Osteoblast (primary cell): ENCODE measurements at regions not wholly inside any gene's neighbourhood (a gene's known extent, or its start where the extent isn't known, plus 50 kb on each side); places are given as distances from the start of the nearest gene placed in this dataset.

Experiments
- DNase-seq: peaks from one replicate; pipeline ENCODE4 v3.0.0; 2011; ENCODE audit warnings: low spot score, mixed read lengths; ENCODE audit not compliant: insufficient read length; ENCODE audit errors: missing footprints
- H2AFZ ChIP-seq: 2 replicates; pipeline ENCODE4 v1.6.0; 2011; ENCODE audit warnings: mild to moderate bottlenecking, low read length
- H3K27ac ChIP-seq: 2 replicates; pipeline ENCODE4 v1.5.1; 2011; ENCODE audit warnings: mild to moderate bottlenecking, low read depth, low read length, moderate library complexity
- H3K27me3 ChIP-seq: 2 replicates; pipeline ENCODE4 v1.6.0; 2012; ENCODE audit warnings: mild to moderate bottlenecking, control low read depth, inconsistent platforms, low read length, moderate library complexity; ENCODE audit not compliant: insufficient read depth
- H3K36me3 ChIP-seq: 2 replicates; pipeline ENCODE4 v1.5.1; 2011; ENCODE audit warnings: mild to moderate bottlenecking, low read length, control low read depth, moderate library complexity; ENCODE audit not compliant: insufficient read depth
- H3K4me1 ChIP-seq: 2 replicates; pipeline ENCODE4 v1.5.1; 2011; ENCODE audit warnings: mild to moderate bottlenecking, low read length, control low read depth, moderate library complexity; ENCODE audit not compliant: insufficient read depth
- H3K4me2 ChIP-seq: 2 replicates; pipeline ENCODE4 v1.6.0; 2011; ENCODE audit warnings: mild to moderate bottlenecking, low read length; ENCODE audit not compliant: insufficient read depth
- H3K4me3 ChIP-seq: fragments of 200-600 bp; sonication (generic); 3 replicates; pipeline ENCODE4 v1.5.1; 2012; ENCODE audit warnings: mild to moderate bottlenecking, low read length, inconsistent platforms; ENCODE audit not compliant: insufficient read depth
- H3K79me2 ChIP-seq: 2 replicates; pipeline ENCODE4 v1.6.0; 2012; ENCODE audit warnings: mild to moderate bottlenecking, low read length, control low read depth, inconsistent platforms; ENCODE audit not compliant: insufficient read depth
- H3K9me3 ChIP-seq: 2 replicates; pipeline ENCODE4 v1.5.1; 2011; ENCODE audit warnings: low read depth, low read length, control low read depth
- H4K20me1 ChIP-seq: 2 replicates; pipeline ENCODE4 v1.6.0; 2012; ENCODE audit warnings: mild to moderate bottlenecking, low read length, control low read depth; ENCODE audit not compliant: insufficient read depth
- TF ChIP-seq, protein P1 (sequence below): IDR thresholded peaks from 2 replicates; pipeline ENCODE4 v1.5.1; 2011; ENCODE audit warnings: mild to moderate bottlenecking, low read depth, low read length, moderate library complexity; ENCODE audit errors: extremely low read depth

DNA sequence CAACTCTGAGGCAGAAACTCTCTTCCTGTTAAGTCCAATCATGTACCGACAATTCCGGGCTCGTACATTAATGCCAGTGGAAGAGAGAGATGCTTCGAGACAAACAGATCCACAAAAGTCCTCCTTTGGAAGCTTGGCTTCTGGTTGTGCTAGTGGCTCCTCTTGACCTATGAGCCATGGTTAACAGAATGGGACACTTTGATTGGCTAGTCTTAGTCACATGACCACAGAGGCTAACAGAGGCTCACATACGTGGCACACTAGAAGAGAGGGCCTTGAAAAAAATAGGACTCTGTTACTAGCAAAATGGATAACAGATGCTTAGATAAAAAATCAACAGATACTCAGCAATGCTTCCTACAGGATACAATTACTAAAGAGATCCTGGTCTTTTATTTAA is 1211.9 kb upstream of the GYPC start:
- TF ChIP-seq, protein P1, sequence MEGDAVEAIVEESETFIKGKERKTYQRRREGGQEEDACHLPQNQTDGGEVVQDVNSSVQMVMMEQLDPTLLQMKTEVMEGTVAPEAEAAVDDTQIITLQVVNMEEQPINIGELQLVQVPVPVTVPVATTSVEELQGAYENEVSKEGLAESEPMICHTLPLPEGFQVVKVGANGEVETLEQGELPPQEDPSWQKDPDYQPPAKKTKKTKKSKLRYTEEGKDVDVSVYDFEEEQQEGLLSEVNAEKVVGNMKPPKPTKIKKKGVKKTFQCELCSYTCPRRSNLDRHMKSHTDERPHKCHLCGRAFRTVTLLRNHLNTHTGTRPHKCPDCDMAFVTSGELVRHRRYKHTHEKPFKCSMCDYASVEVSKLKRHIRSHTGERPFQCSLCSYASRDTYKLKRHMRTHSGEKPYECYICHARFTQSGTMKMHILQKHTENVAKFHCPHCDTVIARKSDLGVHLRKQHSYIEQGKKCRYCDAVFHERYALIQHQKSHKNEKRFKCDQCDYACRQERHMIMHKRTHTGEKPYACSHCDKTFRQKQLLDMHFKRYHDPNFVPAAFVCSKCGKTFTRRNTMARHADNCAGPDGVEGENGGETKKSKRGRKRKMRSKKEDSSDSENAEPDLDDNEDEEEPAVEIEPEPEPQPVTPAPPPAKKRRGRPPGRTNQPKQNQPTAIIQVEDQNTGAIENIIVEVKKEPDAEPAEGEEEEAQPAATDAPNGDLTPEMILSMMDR = no peak
- H3K27me3 ChIP-seq = no peaks in the 10 kb centered on the region
- no peaks in the 10 kb centered on the region for H3K36me3 ChIP-seq
- H3K79me2 ChIP-seq = no peaks in the 10 kb centered on the region
- no peaks in the 10 kb centered on the region for H3K4me1 ChIP-seq
- no peak overlapping the region for H3K4me2 ChIP-seq
- H3K4me3 ChIP-seq = no peak overlapping the region
- H3K27ac ChIP-seq = no peak overlapping the region
- H3K9me3 ChIP-seq = no peaks in the 10 kb centered on the region
- DNase-seq = no peak
- no peaks in the 10 kb centered on the region for H4K20me1 ChIP-seq
- no peak overlapping the region for H2AFZ ChIP-seq

DNA sequence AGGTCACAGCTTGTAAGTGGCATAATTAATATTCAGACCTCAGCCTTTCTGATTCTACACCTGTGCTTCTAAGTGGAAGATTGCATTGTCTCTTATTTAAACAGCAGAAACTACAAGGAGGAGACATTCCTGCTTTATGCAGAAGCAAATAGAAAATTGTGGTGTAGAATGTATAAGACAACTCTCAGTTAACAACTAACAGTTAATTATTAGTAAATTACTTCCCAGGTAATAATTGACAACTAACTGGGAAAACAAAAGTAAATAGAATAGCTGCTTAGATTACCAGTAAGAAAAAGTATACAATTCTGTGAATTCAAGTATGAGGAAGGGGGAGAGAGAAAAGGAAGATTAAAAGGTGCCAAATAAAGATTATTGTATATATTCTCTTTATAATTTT is 1210.5 kb upstream of the GYPC start:
- Histone ChIP-seq H2AFZ (no peak overlapping the region), H3K27ac (no peak overlapping the region), H3K4me1 (no peaks in the 10 kb centered on the region), H3K27me3 (no peaks in the 10 kb centered on the region), H3K79me2 (no peaks in the 10 kb centered on the region), H3K4me2 (no peak overlapping the region), H3K9me3 (no peaks in the 10 kb centered on the region), H3K36me3 (no peaks in the 10 kb centered on the region), H4K20me1 (no peaks in the 10 kb centered on the region), H3K4me3 (no peak overlapping the region)
- TF ChIP-seq, protein P1 = no peak
- DNase-seq = no peak

DNA sequence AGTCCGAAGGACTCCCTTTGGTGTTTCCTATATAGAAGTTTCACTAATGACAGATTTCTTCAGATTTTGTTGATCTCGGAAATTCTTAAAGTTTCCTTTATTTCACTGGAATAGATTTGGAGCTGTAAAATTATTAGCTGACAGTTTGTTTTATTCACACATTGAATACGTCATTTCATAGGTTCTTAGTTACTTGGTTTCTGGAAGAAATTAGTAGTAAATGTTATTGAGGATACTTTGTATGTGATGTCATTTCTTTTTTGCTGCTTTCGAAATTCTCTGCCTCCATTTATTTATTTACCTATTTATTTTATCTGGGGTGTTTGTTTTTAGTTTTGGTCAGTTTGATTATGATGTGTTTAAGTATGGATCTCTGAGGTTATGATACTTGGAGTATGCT is 1205.9 kb upstream of the GYPC start:
- H2AFZ ChIP-seq = no peak overlapping the region
- no peaks in the 10 kb centered on the region for H3K9me3 ChIP-seq
- no peaks in the 10 kb centered on the region for H3K79me2 ChIP-seq
- no peak overlapping the region for H3K4me3 ChIP-seq
- no peaks in the 10 kb centered on the region for H3K4me1 ChIP-seq
- H3K27me3 ChIP-seq = no peaks in the 10 kb centered on the region
- TF ChIP-seq, protein P1 = no peak
- no peak overlapping the region for H3K4me2 ChIP-seq
- no peak for DNase-seq
- no peaks in the 10 kb centered on the region for H4K20me1 ChIP-seq
- no peaks in the 10 kb centered on the region for H3K36me3 ChIP-seq
- H3K27ac ChIP-seq = no peak overlapping the region

DNA sequence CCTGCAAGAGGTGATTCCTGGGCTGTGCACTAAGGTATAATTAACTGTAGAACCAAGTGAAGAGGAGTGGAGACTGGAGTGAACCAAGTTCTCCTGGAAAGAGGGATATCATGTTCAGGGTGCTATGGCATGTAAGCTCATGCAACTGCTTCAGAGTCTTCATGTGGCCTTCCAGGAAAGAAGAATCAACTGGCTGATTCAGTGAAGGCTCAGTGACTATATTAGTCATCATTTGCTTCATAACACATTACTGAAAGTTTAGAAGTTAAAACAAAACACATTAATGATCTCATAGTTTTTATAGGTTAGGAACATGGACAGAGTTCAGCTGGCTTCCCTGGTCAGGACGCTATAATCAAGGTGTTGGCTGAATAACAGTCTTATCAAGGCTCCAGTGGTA is 1200.8 kb upstream of the GYPC start:
- no peaks in the 10 kb centered on the region for H3K36me3 ChIP-seq
- H3K9me3 ChIP-seq = no peaks in the 10 kb centered on the region
- H2AFZ ChIP-seq = no peak overlapping the region
- no peak overlapping the region for H3K4me2 ChIP-seq
- H3K4me3 ChIP-seq = no peak overlapping the region
- TF ChIP-seq, protein P1 = no peak
- no peaks in the 10 kb centered on the region for H4K20me1 ChIP-seq
- DNase-seq = peak; percentile 19
- no peaks in the 10 kb centered on the region for H3K79me2 ChIP-seq
- H3K4me1 ChIP-seq = no peaks in the 10 kb centered on the region
- no peak overlapping the region for H3K27ac ChIP-seq
- H3K27me3 ChIP-seq = no peaks in the 10 kb centered on the region
